Panc1 (cell line): ENCODE measurements at regions not wholly inside any gene's neighbourhood (a gene's known extent, or its start where the extent isn't known, plus 50 kb on each side); places are given as distances from the start of the nearest gene placed in this dataset.

Experiments used
- ATAC-seq: fragments of 200-7000 bp; cut with Tn5 transposase; 2 replicates; pipeline ENCODE4 v1.9.1; 2020; ENCODE audit warnings: mild to moderate bottlenecking, moderate library complexity
- BruUV-seq: library from RNA; stranded (reverse); fragments of 400-500 nt; replicated peaks from 2 replicates; lab custom pipeline; 2021; lab: Mats Ljungman, UMichigan
- CTCF ChIA-PET: fragments of 300-600 bp; sonication (Branson Sonifier 250); formaldehyde crosslinking; loops from one replicate; lab custom pipeline; 2022; ENCODE audit warnings: antibody characterized with exemption; lab: Charles Lee
- POLR2A ChIA-PET: fragments of 300-600 bp; sonication (Branson Sonifier 250); formaldehyde crosslinking; loops from one replicate; lab custom pipeline; 2022; ENCODE audit warnings: antibody characterized with exemption; lab: Charles Lee
- DNase-seq: peaks from one replicate; pipeline ENCODE4 v3.0.0-alpha.2; 2010; ENCODE audit warnings: low read depth, low spot score
- H3K27ac ChIP-seq: 2 replicates; pipeline ENCODE4 v1.5.1; 2011; ENCODE audit warnings: mild to moderate bottlenecking, low read length, inconsistent platforms
- H3K27me3 ChIP-seq: fragments of 200-500 bp; sonication (Bioruptor generic); 2 replicates; pipeline ENCODE4 v1.6.0; 2014; ENCODE audit warnings: low read length, inconsistent platforms; ENCODE audit not compliant: control insufficient read depth, insufficient read depth
- H3K36me3 ChIP-seq: fragments of 200-500 bp; sonication (Bioruptor generic); 2 replicates; pipeline ENCODE4 v1.5.1; 2014; ENCODE audit warnings: inconsistent platforms, mild to moderate bottlenecking, low read length, moderate library complexity; ENCODE audit not compliant: control insufficient read depth, insufficient read depth
- H3K4me1 ChIP-seq: 2 replicates; pipeline ENCODE4 v1.5.1; 2011; ENCODE audit warnings: inconsistent platforms, mild to moderate bottlenecking, low read length, moderate library complexity; ENCODE audit not compliant: control insufficient read depth, insufficient read depth
- H3K4me3 ChIP-seq, 2 experiments: 2 replicates each; pipeline ENCODE4 v1.5.1; 2011 to 2012; ENCODE audit warnings: low read depth in 2 of 2, low read length in 2 of 2, mild to moderate bottlenecking in 2 of 2, inconsistent platforms in 1 of 2, moderate library complexity in 1 of 2
- H3K9me3 ChIP-seq: fragments of 200-500 bp; sonication (Bioruptor generic); 2 replicates; pipeline ENCODE4 v1.5.1; 2014; ENCODE audit warnings: low read depth, mild to moderate bottlenecking, inconsistent platforms, low read length, moderate library complexity; ENCODE audit not compliant: control insufficient read depth, insufficient read depth
- CTCF ChIP-seq: fragments of 450-650 bp; IDR thresholded peaks from 2 replicates; pipeline ENCODE4 v1.5.1; 2017; ENCODE audit warnings: mild to moderate bottlenecking
- POLR2AphosphoS5 ChIP-seq: IDR thresholded peaks from 2 replicates; pipeline ENCODE4 v1.6.1; 2012; ENCODE audit warnings: mild to moderate bottlenecking, low read depth, low read length, moderate library complexity
- REST ChIP-seq, 2 experiments: IDR thresholded peaks; 2 replicates each; pipeline ENCODE4 v1.6.1; 2011 to 2012; ENCODE audit warnings: low read depth in 2 of 2, control low read depth in 1 of 2, low read length in 1 of 2, mild to moderate bottlenecking in 1 of 2, moderate library complexity in 1 of 2; ENCODE audit not compliant: insufficient read depth in 1 of 2
- SIN3A ChIP-seq: IDR thresholded peaks from 2 replicates; pipeline ENCODE4 v1.6.1; 2012; ENCODE audit warnings: low read depth, mild to moderate bottlenecking, low read length, moderate library complexity, borderline replicate concordance; ENCODE audit not compliant: insufficient read depth
- TCF7L2 ChIP-seq: IDR thresholded peaks from 2 replicates; pipeline ENCODE4 v1.6.1; 2011; ENCODE audit warnings: mild to moderate bottlenecking, low read depth, low read length, inconsistent platforms
- in situ Hi-C: cut with HindIII; loops from 2 replicates; pipeline ENCODE4 v1.10.0; 2016; ENCODE audit warnings: low sequenced_read_pairs, low pct_unique_long_range_greater_than_20kb
- intact Hi-C: fragments of 100-400 bp; cut with micrococcal nuclease; formaldehyde crosslinking; loops from one replicate; pipeline ENCODE4 v1.10.0; 2022; ENCODE audit not compliant: unreplicated experiment

DNA sequence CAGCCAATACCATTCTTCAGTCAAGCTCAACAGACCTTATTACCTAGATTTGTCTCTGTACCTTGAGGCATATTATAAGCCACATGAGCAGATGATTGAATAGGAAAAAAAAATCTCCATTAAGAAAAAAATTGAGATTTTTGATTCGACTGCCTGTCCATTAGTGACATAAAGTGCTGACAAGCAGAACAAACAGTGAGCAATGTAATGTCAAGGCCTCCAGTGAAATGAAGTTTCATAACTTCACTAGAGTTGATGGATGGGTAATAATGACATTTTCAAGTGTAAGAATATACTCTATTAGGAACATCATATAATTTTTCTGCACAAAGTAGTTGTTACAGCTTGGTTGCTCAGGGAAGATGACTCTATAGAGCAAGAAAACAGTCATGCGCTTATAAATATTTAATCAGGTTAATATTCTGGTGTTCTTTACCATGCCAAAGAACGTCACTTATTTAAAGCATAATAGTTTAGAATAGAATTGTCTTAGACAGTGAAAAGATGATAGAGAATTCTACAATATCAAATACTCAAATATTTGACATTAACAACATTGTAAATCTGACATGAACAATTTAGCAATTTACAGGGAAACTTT, 783.7 kb downstream of the EPHA7 start:
- Histone ChIP-seq H3K9me3 (no peaks in the 10 kb centered on the region), H3K4me3 (no peak overlapping the region), H3K27ac (no peak overlapping the region), H3K36me3 (no peaks in the 10 kb centered on the region), H3K27me3 (no peaks in the 10 kb centered on the region), H3K4me1 (no peaks in the 10 kb centered on the region)
- intact Hi-C loops = no loop called here
- TF ChIP-seq CTCF (no peak), SIN3A (no peak), TCF7L2 (no peak), REST (IDR thresholded peaks at IDR 0.05; ENCODE audit: insufficient read depth in 1 of 2, low read depth in 2 of 2, low read length in 1 of 2) (no peak), POLR2AphosphoS5 (no peak)
- DNase-seq = no peak
- CTCF ChIA-PET = no interaction called here
- no TSS peak for BruUV-seq
- in situ Hi-C loops = no loop called here
- POLR2A ChIA-PET = no interaction called here
- ATAC-seq = no peak

GRCh38 chr6:92634561-92634960, 784.8 kb downstream of the EPHA7 start:
- TF ChIP-seq CTCF (no peak), REST (IDR thresholded peaks at IDR 0.05; ENCODE audit: insufficient read depth in 1 of 2, low read depth in 2 of 2, low read length in 1 of 2) (no peak), SIN3A (no peak), TCF7L2 (no peak), POLR2AphosphoS5 (no peak)
- intact Hi-C loops = no loop called here
- Histone ChIP-seq H3K4me3 (no peak overlapping the region), H3K4me1 (no peaks in the 10 kb centered on the region), H3K9me3 (no peaks in the 10 kb centered on the region), H3K36me3 (no peaks in the 10 kb centered on the region), H3K27ac (no peak overlapping the region), H3K27me3 (no peaks in the 10 kb centered on the region)
- POLR2A ChIA-PET = no interaction called here
- CTCF ChIA-PET = no interaction called here
- ATAC-seq = no peak
- in situ Hi-C loops = no loop called here
- no peak for DNase-seq
- BruUV-seq = no TSS peak
